Psoas muscle (tissue), 7 donors: ENCODE measurements at regions not wholly inside any gene's neighbourhood (a gene's known extent, or its start where the extent isn't known, plus 50 kb on each side); places are given as distances from the start of the nearest gene placed in this dataset.

ENCODE experiments used
- ATAC-seq, 4 donors: fragments of 200-7000 bp; cut with Tn5 transposase; one replicate each; pipeline ENCODE4 v1.9.1; 2020; ENCODE audit warnings: moderate library complexity in 3 of 4, mild to moderate bottlenecking in 2 of 4
- DNase-seq, 2 donors: peaks; one replicate each; pipeline ENCODE4 v3.0.0-alpha.2; 2020
- H3K27ac ChIP-seq: fragments of 200-600 bp; one replicate; pipeline ENCODE4 v1.8.0; 2022
- H3K27me3 ChIP-seq, 3 donors: fragments of 200-600 bp in 1 of 3; one replicate each; pipeline versions ENCODE4 v1.6.1 to v1.8.0; 2013 to 2022; ENCODE audit warnings: low read length in 2 of 3, mild to moderate bottlenecking in 2 of 3, moderate library complexity in 1 of 3; ENCODE audit not compliant: insufficient read depth in 3 of 3
- H3K36me3 ChIP-seq, 2 donors: fragments of 200-600 bp in 1 of 2; one replicate each; pipeline versions ENCODE4 v1.6.1 to v1.8.0; 2013 to 2022; ENCODE audit warnings: low read depth in 1 of 2, mild to moderate bottlenecking in 1 of 2, moderate library complexity in 1 of 2; ENCODE audit not compliant: insufficient read depth in 1 of 2
- H3K4me1 ChIP-seq: fragments of 200-600 bp; one replicate; pipeline ENCODE4 v1.8.0; 2022
- H3K4me3 ChIP-seq: fragments of 200-600 bp; one replicate; pipeline ENCODE4 v1.8.0; 2022; ENCODE audit warnings: mild to moderate bottlenecking
- H3K9me3 ChIP-seq: fragments of 200-600 bp; one replicate; pipeline ENCODE4 v1.8.0; 2022
- CTCF ChIP-seq: fragments of 200-600 bp; IDR thresholded peaks from one replicate; pipeline ENCODE4 v1.8.0; 2022; ENCODE audit warnings: antibody characterized with exemption
- WGBS, 3 donors: extraction: QIAGEN DNeasy Blood & Tissue Kit; methylation state at CpG; one replicate each; pipeline versions ENCODE4 v1.1.6 to v1.1.7; 2013; 5-methylcytosine and 5-hydroxymethylcytosine counted together
- intact Hi-C, 2 donors: fragments of 100-400 bp; cut with DNase I; formaldehyde crosslinking; loops; one replicate each; pipeline versions ENCODE4 v1.11.0 to v1.14.2; 2022
- donor health status: healthy with polysubstance abuse.
- donor health status: DM: no; HTN: no; CAD: no; lungs with moderate emphysema.
- donor health status: Bipolar disorder and iron deficiency.
- donor health status: healthy.
- donor health status: DM: yes; HTN: yes; CAD: no.
- donor health status: DM: no; HTN: no; CAD: no.
- donor health status: DM: yes; HTN: yes; CAD: no.

GRCh38 chr10:34918776-34919315 lies 103.8 kb upstream of the PARD3 start:
- ATAC-seq (peak; percentile 67 to 79 (median 71)), DNase-seq (no peak)
- Histone ChIP-seq H3K4me1 (peaks cover 9% of the 10 kb centered on the region), H3K4me3 (peak overlapping the region; percentile 49), H3K27me3 (no peaks in the 10 kb centered on the region), H3K27ac (no peak overlapping the region), H3K36me3 (no peaks in the 10 kb centered on the region), H3K9me3 (no peaks in the 10 kb centered on the region)
- intact Hi-C loops, result no loop called here
- WGBS, 3 donors, result 29 to 37% (median 30%) methylated on average over 14 of the region's 14 CpGs
- no peak for TF ChIP-seq CTCF

GRCh38 chr10:34918060-34918775 lies 103.1 kb upstream of the PARD3 start:
- intact Hi-C loops, result no loop called here
- DNase-seq, result no peak
- Histone ChIP-seq H3K36me3 (no peaks in the 10 kb centered on the region), H3K27me3 (no peaks in the 10 kb centered on the region), H3K4me1 (peaks cover 9% of the 10 kb centered on the region), H3K4me3 (peak overlapping the region; percentile 49), H3K9me3 (no peaks in the 10 kb centered on the region), H3K27ac (no peak overlapping the region)
- ATAC-seq, result peak in 3 of 4 donors; percentile 13 to 55 (median 53)
- 34 to 42% (median 38%) methylated on average over 21 of the region's 21 CpGs for WGBS, 3 donors
- no peak for TF ChIP-seq CTCF

- H3K4me3 ChIP-seq, result no peak overlapping the region
- TF ChIP-seq CTCF, result no peak
- H3K27ac ChIP-seq, result no peak overlapping the region
- no peaks in the 10 kb centered on the region for H3K27me3 ChIP-seq
- intact Hi-C loops, result no loop called here
- no peaks in the 10 kb centered on the region for H3K36me3 ChIP-seq
- H3K9me3 ChIP-seq, result no peaks in the 10 kb centered on the region
- peaks cover 9% of the 10 kb centered on the region for H3K4me1 ChIP-seq
- no peak for ATAC-seq
- WGBS, 3 donors, result 56 to 68% (median 56%) methylated on average over 3 of the region's 3 CpGs
- no peak for DNase-seq
Observed at GRCh38 chr10:34916314-34916713, 101.2 kb upstream of the PARD3 start.

GRCh38 chr10:34912771-34913170 lies 97.7 kb upstream of the PARD3 start:
- intact Hi-C loops, result no loop called here
- no peaks in the 10 kb centered on the region for H3K4me1 ChIP-seq

More at GRCh38 chr10:34912771-34913170, 97.7 kb upstream of the PARD3 start:
- WGBS, 3 donors, result 89 to 93% (median 90%) methylated on average over 5 of the region's 5 CpGs
- Histone ChIP-seq H3K9me3 (no peaks in the 10 kb centered on the region), H3K27me3 (no peaks in the 10 kb centered on the region), H3K4me3 (no peak overlapping the region), H3K36me3 (no peaks in the 10 kb centered on the region), H3K27ac (no peak overlapping the region)
- DNase-seq, result no peak
- TF ChIP-seq CTCF, result no peak
- ATAC-seq, result no peak
